NCI-H2196 treated with DMSO at 0.1 percent for 48 hours (cell line): ENCODE measurements at regions not wholly inside any gene's neighbourhood (a gene's known extent, or its start where the extent isn't known, plus 50 kb on each side); places are given as distances from the start of the nearest gene placed in this dataset.

ENCODE experiments used
- DNase-seq: peaks from one replicate; lab custom pipeline; 2025; ENCODE audit not compliant: unreplicated experiment; lab: John Stamatoyannopoulos, UW

DNA sequence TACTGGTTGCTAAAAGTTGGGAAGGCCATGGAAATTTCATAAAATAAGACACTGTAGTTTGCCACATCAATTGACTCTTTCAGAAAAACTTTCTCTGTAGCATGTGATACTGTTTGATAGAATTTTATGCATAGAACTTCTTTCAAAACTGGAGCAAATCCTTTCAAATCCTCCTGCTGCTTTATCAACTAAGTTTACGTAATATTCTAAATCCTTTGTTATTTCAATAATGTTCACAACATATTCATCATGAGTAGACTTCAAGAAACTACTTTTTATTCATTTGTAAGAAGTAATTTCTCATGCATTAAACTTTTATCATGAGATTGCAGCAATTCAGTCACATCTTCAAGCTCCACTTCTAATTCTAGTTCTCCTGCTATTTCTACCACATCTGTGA, 199.3 kb downstream of the PCDH18 start:
- DNase-seq, result no peak

GRCh38 chr4:137312257-137312656, 220.0 kb downstream of the PCDH18 start:
- DNase-seq, result no peak

GRCh38 chr4:137310593-137311490, 221.5 kb downstream of the PCDH18 start:
- DNase-seq, result no peak

GRCh38 chr4:137310166-137310565, 222.1 kb downstream of the PCDH18 start:
- no peak for DNase-seq

DNA sequence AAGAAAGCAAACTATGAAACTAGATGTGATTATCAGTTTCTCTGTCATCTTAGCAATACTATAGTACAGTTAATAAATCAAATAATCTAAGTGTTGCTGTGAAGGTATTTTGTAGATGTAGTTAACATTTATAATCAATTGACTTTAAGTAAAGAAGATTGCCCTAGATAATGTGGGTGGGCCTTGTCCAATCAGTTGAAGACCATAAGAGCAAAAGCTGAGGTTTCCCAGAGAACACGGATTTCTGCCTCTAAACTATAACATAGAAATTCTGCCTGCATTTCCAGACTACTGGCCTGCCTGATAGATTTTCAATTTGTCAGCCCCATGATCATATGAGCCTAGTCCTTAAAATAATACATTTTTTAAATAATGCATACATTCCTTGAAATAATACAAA, 222.9 kb downstream of the PCDH18 start:
- no peak for DNase-seq

GRCh38 chr4:137307806-137308205, 224.5 kb downstream of the PCDH18 start:
- DNase-seq, result no peak

- DNase-seq, result no peak
Observed at GRCh38 chr4:137300776-137301175, 231.5 kb downstream of the PCDH18 start.

GRCh38 chr4:137299281-137299680, 233.0 kb downstream of the PCDH18 start:
- DNase-seq, result no peak

- DNase-seq, result no peak
Observed at GRCh38 chr4:137293281-137293680, 239.0 kb downstream of the PCDH18 start.

GRCh38 chr4:137283737-137284136, 248.6 kb downstream of the PCDH18 start:
- no peak for DNase-seq

- no peak for DNase-seq
Observed at GRCh38 chr4:137278431-137278830, 253.9 kb downstream of the PCDH18 start.

- DNase-seq, result no peak
Observed at GRCh38 chr4:137274404-137274803, 257.9 kb downstream of the PCDH18 start.

- DNase-seq, result no peak
Observed at GRCh38 chr4:137267024-137267423, 265.3 kb downstream of the PCDH18 start.

- no peak for DNase-seq
Observed at GRCh38 chr4:137266511-137266910, 265.8 kb downstream of the PCDH18 start.

DNA sequence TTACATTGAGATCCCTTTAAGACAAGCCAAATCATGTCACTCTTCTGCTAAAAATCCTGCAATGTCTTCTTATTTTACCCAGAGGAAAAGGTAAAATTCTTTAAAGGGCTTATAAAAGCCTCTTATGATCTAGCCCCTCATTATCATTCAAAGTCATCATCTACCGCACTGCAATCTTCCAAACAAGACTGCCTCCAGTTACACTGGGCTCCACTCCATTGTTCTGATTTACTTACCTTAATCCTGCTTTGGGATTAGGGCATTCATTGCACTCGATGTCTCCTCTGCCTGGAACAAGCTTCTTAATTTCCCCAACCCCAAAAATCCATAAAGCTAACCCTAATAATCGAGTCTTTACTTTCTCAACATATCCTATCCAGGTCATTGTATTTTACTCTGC, 269.1 kb downstream of the PCDH18 start:
- DNase-seq, result no peak

GRCh38 chr4:137253949-137254348, 278.3 kb downstream of the PCDH18 start:
- DNase-seq, result no peak

DNA sequence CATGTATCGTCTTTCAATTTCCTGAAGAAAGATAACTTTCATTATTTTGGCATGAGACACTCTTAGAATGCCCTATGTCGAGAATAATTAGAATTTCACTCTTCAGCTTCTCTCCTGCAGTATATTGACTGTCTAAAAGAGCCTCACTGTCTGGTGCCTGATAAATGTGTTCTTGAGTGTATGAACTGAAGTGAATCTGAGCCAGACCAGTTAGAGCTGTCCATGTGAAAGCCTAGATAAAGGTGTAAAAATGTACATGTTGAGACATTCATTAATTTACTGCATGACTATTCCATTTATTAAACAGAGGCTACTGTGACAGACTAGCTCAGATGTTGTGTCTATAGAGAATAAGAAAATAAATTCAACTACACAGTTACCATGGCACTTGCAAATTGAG, 283.2 kb downstream of the PCDH18 start:
- no peak for DNase-seq

GRCh38 chr4:137238456-137239162, 293.7 kb downstream of the PCDH18 start:
- no peak for DNase-seq

GRCh38 chr4:137226900-137227299, 305.4 kb downstream of the PCDH18 start:
- no peak for DNase-seq

DNA sequence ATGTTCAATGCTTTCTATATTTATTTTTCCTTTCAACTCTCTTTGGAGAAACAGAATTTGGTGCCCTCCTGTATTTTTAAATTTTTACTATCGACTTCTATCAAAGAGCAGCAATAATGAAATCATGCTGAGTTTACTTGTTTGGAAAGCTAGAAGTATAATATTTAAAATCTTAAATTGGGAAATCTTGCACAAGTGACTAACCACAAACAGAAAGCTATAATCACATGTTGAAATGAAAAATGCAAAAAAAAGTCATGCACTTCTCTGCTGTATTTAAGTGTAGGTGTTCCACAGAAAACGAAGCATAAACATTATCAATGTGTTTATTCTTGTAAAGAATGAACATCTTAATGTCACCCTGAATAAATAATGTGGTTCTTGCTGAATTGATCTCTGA, 306.1 kb downstream of the PCDH18 start:
- no peak for DNase-seq

DNA sequence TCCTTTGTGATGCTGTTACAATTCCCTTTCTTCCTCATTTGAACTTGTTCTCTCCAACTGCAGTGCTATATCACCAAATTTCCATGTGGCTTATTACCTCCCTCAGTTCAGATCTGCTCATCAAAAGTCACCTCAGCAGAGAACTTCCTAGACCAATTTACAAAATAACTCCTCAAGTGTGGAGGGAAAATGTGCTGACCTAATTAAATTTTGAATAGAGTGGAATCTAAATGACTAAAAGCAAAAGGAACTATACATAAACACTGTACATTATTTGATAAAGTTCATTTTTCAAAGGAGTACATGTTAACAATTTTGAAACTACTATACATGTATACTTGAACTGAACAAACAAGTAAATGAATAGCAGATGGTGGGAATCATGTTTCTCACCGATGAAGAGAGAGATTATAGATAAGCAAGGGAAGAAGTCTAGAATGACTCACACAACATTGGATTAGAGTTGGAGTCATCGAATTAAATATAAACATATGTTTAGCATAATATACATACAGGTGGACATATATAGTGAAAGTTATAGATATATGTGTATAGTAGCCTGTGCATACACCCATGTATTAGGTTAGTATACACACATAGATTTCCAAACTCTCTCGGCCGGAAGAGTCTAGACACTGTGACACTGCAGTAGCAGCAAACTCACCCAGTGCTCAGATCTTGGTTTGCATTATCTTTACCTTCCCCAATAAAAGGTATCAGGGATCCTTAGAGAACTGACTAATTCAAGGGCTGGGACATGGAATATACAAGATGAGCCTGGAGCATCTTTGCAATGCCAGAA, 318.7 kb downstream of the PCDH18 start:
- DNase-seq, result no peak

- no peak for DNase-seq
Observed at GRCh38 chr4:137212601-137213000, 319.7 kb downstream of the PCDH18 start.
